Activated CD8-positive, alpha-beta T cell treated with anti-CD3 and anti-CD28 coated beads, Interleukin-2, amount 10 ng/mL, durations not matched to agents 7 days and 5 days (primary cell): ENCODE measurements at regions not wholly inside any gene's neighbourhood (a gene's known extent, or its start where the extent isn't known, plus 50 kb on each side); places are given as distances from the start of the nearest gene placed in this dataset.

Experiments
- ATAC-seq: fragments of 150-1000 bp; cut with Tn5 transposase; one replicate; pipeline ENCODE4 v1.10.0; 2021; ENCODE audit warnings: moderate library complexity
- CTCF ChIA-PET: fragments of 350-600 bp; sonication (Branson Sonifier 250); formaldehyde crosslinking; loops from one replicate; lab custom pipeline; 2021; ENCODE audit warnings: antibody characterized with exemption; lab: Charles Lee
- POLR2A ChIA-PET: fragments of 350-600 bp; sonication (Branson Sonifier 250); formaldehyde crosslinking; loops from one replicate; lab custom pipeline; 2021; ENCODE audit warnings: antibody characterized with exemption; lab: Charles Lee
- DNase-seq: peaks from one replicate; pipeline ENCODE4 v3.0.0-alpha.2; 2020
- H3K27ac Mint-ChIP-seq: one replicate; pipeline ENCODE4 v1.8.0; 2021; ENCODE audit warnings: mild to moderate bottlenecking, mixed read lengths
- H3K27me3 Mint-ChIP-seq: one replicate; pipeline ENCODE4 v1.8.0; 2021; ENCODE audit warnings: low read depth, mixed read lengths
- H3K36me3 Mint-ChIP-seq: one replicate; pipeline ENCODE4 v1.8.0; 2021; ENCODE audit warnings: low read depth, mixed read lengths
- H3K4me1 Mint-ChIP-seq: one replicate; pipeline ENCODE4 v1.8.0; 2021; ENCODE audit warnings: low read depth, mixed read lengths
- H3K4me3 Mint-ChIP-seq: one replicate; pipeline ENCODE4 v1.8.0; 2021; ENCODE audit warnings: mild to moderate bottlenecking, mixed read lengths
- H3K9me3 Mint-ChIP-seq: one replicate; pipeline ENCODE4 v1.8.0; 2022; ENCODE audit warnings: mixed read lengths; ENCODE audit not compliant: insufficient read depth

- H3K36me3 Mint-ChIP-seq: no peaks in the 10 kb centered on the region
- no peak overlapping the region for H3K4me3 Mint-ChIP-seq
- H3K9me3 Mint-ChIP-seq: peaks cover 15% of the 10 kb centered on the region
- no peaks in the 10 kb centered on the region for H3K4me1 Mint-ChIP-seq
- ChIA-PET CTCF (no interaction called here), POLR2A (no interaction called here)
- H3K27me3 Mint-ChIP-seq: no peaks in the 10 kb centered on the region
- no peak overlapping the region for H3K27ac Mint-ChIP-seq
- ATAC-seq (no peak), DNase-seq (no peak)
These were observed 294.2 kb upstream of the RBFOX1 start for GRCh38 chr16:7038475-7038874.

- Mint-ChIP-seq H3K4me3 (no peak overlapping the region), H3K27me3 (no peaks in the 10 kb centered on the region), H3K36me3 (no peaks in the 10 kb centered on the region), H3K9me3 (peaks cover 16% of the 10 kb centered on the region), H3K27ac (no peak overlapping the region), H3K4me1 (no peaks in the 10 kb centered on the region)
- no peak for ATAC-seq
- ChIA-PET CTCF (no interaction called here), POLR2A (no interaction called here)
- DNase-seq: no peak
These were observed 295.1 kb upstream of the RBFOX1 start for GRCh38 chr16:7037495-7037894.

DNA sequence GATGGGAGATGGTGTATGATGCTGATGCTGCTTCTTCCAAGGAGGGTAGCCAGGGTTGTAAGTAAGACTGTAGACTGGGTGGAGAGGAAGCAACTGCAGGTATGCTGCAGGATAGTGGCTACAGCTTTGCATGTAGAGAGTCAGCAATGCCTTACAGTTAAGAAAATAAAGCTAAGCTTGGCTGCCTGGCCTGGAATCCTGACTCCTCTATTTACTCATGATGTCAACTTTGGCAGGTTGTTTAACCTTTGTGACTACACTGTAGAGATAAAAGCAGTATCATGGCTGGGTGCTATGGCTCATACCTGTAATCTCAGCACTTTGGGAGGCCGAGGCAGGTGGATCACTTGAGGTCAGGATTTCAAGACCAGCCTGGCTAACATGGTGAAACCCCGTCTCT is 301.6 kb upstream of the RBFOX1 start:
- H3K36me3 Mint-ChIP-seq: no peaks in the 10 kb centered on the region
- no peak overlapping the region for H3K4me3 Mint-ChIP-seq
- ATAC-seq: no peak
- H3K4me1 Mint-ChIP-seq: no peaks in the 10 kb centered on the region
- DNase-seq: no peak
- no peak overlapping the region for H3K27ac Mint-ChIP-seq
- no peaks in the 10 kb centered on the region for H3K27me3 Mint-ChIP-seq
- POLR2A ChIA-PET: no interaction called here
- CTCF ChIA-PET: no interaction called here
- peaks cover 13% of the 10 kb centered on the region for H3K9me3 Mint-ChIP-seq

DNA sequence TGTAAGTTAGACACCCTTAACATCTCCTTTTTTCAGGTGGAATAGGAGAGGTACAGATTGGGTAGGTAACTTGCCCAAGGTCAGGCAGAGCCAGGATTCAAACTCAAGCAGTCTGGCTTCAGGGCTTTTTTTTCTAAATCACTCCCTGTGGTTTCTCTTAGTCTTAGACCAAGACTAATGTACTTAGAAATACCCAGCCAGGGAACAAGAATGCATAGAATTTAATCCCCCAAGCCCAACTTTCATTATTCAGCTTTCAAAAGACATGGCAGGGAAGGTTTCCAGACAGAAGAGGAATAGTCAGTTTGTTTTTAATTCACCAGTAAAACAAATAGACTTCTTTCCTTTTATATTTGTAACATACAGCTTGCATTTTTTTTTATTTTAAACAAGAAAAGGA is 305.2 kb upstream of the RBFOX1 start:
- Mint-ChIP-seq H3K4me1 (no peaks in the 10 kb centered on the region), H3K27ac (no peak overlapping the region), H3K4me3 (no peak overlapping the region), H3K27me3 (no peaks in the 10 kb centered on the region), H3K9me3 (peaks cover 5% of the 10 kb centered on the region), H3K36me3 (no peaks in the 10 kb centered on the region)
- ChIA-PET POLR2A (no interaction called here), CTCF (no interaction called here)
- no peak for DNase-seq
- no peak for ATAC-seq

- H3K4me1 Mint-ChIP-seq: no peaks in the 10 kb centered on the region
- no peak overlapping the region for H3K27ac Mint-ChIP-seq
- H3K9me3 Mint-ChIP-seq: peaks cover under 1% of the 10 kb centered on the region
- CTCF ChIA-PET: no interaction called here
- H3K27me3 Mint-ChIP-seq: no peaks in the 10 kb centered on the region
- no peak overlapping the region for H3K4me3 Mint-ChIP-seq
- POLR2A ChIA-PET: no interaction called here
- DNase-seq (no peak), ATAC-seq (no peak)
- H3K36me3 Mint-ChIP-seq: no peaks in the 10 kb centered on the region
These were observed 306.0 kb upstream of the RBFOX1 start for GRCh38 chr16:7026639-7027038.

- CTCF ChIA-PET: no interaction called here
- H3K36me3 Mint-ChIP-seq: no peaks in the 10 kb centered on the region
These were observed 306.9 kb upstream of the RBFOX1 start for GRCh38 chr16:7025616-7026190.

DNA sequence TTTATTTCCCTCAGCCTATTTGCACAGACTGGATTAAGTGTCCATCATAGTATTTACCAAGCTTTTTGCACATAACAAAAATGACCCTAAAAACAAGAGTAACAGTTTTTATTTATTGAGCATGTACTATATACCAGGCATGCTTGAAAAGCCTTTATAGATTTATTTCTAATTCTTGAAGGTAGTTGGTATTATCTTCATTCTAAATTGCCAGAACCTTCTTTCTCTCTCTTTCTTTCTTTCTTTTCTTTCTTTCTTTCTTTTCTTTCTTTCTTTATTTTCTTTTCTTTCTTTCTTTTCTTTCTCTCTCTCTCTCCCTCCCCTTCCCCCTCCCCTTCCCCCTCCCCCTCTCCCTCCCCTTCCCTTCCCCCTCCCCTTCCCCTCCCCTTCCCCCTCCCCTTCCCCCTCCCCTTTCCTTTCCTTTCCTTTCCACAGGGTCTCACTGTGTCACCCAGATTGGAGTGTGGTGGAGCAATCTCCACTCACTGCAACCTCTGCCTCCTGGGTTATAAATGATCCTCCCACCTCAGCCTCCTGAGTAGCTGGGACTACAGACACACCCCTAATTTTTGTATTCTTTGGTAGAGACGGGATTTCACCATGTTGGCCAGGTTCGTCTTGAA is 310.9 kb upstream of the RBFOX1 start:
- Mint-ChIP-seq H3K27me3 (no peaks in the 10 kb centered on the region), H3K4me1 (no peaks in the 10 kb centered on the region), H3K36me3 (no peaks in the 10 kb centered on the region), H3K9me3 (peaks cover 14% of the 10 kb centered on the region), H3K27ac (no peak overlapping the region), H3K4me3 (no peak overlapping the region)
- CTCF ChIA-PET: no interaction called here
- POLR2A ChIA-PET: no interaction called here
- DNase-seq: no peak
- no peak for ATAC-seq

More at GRCh38 chr16:7025616-7026190, 306.9 kb upstream of the RBFOX1 start:
- no peak overlapping the region for H3K27ac Mint-ChIP-seq
- H3K4me1 Mint-ChIP-seq: no peaks in the 10 kb centered on the region
- H3K4me3 Mint-ChIP-seq: no peak overlapping the region
- ATAC-seq (no peak), DNase-seq (peak; percentile 48)
- H3K9me3 Mint-ChIP-seq: no peaks in the 10 kb centered on the region
- H3K27me3 Mint-ChIP-seq: no peaks in the 10 kb centered on the region
- POLR2A ChIA-PET: no interaction called here

DNA sequence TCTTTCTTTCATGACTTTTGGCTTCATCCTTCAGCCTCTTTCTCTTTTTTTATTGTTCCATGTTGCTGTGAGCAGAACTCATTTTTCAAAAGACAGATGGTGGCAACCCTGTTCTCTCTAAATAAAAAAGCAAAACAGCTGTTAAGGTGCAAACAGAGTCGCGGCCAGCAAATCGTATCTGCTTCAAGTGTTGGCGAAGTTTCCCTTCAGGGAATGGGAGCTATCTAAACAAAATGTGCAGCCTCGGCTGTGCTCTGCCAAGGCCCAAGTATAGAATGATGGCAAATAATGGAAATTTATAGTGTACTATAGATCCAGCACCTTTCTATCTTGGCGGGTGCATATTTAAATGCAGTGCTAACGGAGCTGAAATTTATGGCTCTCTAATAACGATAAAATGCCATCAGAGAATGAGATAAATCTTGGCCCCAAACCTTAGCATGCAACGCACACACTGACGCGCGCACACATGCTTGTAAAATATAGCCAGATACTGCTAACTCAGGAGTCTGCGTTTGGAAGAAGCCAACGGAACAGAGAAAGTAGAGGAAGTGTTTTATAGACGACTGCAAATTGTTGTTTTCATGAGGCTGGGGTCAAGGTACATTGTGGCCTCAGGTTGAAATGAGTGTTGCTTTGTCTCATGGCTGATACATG is 315.5 kb upstream of the RBFOX1 start:
- DNase-seq: no peak
- POLR2A ChIA-PET: no interaction called here

DNA sequence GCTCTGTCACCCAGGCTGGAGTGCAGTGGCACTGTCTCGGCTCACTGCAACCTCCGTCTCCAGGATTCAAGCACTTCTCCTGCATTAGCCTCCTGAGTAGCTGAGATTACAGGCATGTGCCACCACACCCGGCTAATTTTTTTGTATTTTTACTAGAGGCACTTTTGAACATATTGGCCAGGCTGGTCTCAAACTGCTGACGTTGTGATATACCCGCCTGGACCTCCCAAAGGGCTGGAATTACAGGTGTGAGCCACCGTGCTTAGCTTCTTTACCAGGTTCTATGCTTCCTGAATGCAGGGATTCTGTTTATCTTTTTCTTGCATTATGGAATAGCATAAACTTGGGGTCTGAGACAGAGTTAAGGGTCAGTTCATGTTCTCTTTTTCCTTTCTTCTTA is 317.9 kb upstream of the RBFOX1 start:
- Mint-ChIP-seq H3K4me3 (no peak overlapping the region), H3K27ac (no peak overlapping the region), H3K9me3 (peaks cover 30% of the 10 kb centered on the region), H3K27me3 (no peaks in the 10 kb centered on the region), H3K36me3 (no peaks in the 10 kb centered on the region), H3K4me1 (no peaks in the 10 kb centered on the region)
- POLR2A ChIA-PET: no interaction called here
- ATAC-seq (no peak), DNase-seq (no peak)
- CTCF ChIA-PET: no interaction called here

More for the DNA sequence above, 315.5 kb upstream of the RBFOX1 start:
- peaks cover 24% of the 10 kb centered on the region for H3K9me3 Mint-ChIP-seq
- no peak for ATAC-seq
- H3K36me3 Mint-ChIP-seq: no peaks in the 10 kb centered on the region
- CTCF ChIA-PET: no interaction called here
- no peaks in the 10 kb centered on the region for H3K4me1 Mint-ChIP-seq
- no peak overlapping the region for H3K4me3 Mint-ChIP-seq
- no peak overlapping the region for H3K27ac Mint-ChIP-seq
- H3K27me3 Mint-ChIP-seq: no peaks in the 10 kb centered on the region

DNA sequence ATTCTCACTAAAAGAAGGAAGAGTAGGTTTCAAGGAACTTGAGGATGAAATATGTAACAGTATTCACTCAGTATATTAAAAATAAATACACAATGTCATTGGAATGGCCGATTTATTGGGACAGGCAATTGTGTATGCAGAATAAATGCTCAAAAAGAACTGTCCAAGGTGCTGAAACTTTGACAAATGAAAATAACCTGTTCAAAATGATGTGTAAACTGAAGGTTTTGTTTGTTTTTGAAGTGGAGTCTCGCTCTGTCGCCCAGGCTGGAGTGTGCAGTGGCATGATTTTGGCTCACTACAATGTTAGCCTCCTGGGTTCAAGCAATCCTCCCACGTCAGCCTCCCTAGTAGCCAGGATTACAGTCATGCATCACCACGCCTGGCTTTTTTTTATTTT is 318.7 kb upstream of the RBFOX1 start:
- ATAC-seq: no peak
- H3K4me1 Mint-ChIP-seq: no peaks in the 10 kb centered on the region
- H3K4me3 Mint-ChIP-seq: no peak overlapping the region
- no peak for DNase-seq
- H3K9me3 Mint-ChIP-seq: peaks cover 30% of the 10 kb centered on the region
- no peaks in the 10 kb centered on the region for H3K36me3 Mint-ChIP-seq
- CTCF ChIA-PET: no interaction called here
- H3K27ac Mint-ChIP-seq: no peak overlapping the region
- POLR2A ChIA-PET: no interaction called here
- H3K27me3 Mint-ChIP-seq: no peaks in the 10 kb centered on the region

DNA sequence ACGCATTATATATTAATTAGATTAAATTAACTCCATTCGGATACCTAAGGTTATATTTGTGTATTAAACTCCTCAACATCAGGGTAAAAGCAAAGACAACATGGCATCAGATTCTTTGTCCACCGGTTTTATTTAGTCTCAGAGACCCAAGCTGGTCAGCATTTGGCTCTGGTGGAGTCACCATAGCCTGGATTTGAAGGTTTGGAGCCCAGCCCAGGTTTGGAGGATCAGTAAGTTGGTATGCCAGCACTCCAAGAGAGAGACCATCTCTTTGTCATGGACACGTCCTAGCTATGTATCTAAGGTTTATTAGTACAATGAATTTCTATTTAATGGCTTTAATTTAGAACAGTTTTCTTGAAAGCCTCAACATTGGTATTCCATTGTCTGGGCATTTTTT is 328.4 kb upstream of the RBFOX1 start:
- Mint-ChIP-seq H3K36me3 (no peaks in the 10 kb centered on the region), H3K4me1 (no peaks in the 10 kb centered on the region), H3K27ac (no peak overlapping the region), H3K4me3 (no peak overlapping the region), H3K27me3 (no peaks in the 10 kb centered on the region), H3K9me3 (peaks cover 6% of the 10 kb centered on the region)
- ChIA-PET POLR2A (no interaction called here), CTCF (no interaction called here)
- no peak for DNase-seq
- ATAC-seq: no peak

DNA sequence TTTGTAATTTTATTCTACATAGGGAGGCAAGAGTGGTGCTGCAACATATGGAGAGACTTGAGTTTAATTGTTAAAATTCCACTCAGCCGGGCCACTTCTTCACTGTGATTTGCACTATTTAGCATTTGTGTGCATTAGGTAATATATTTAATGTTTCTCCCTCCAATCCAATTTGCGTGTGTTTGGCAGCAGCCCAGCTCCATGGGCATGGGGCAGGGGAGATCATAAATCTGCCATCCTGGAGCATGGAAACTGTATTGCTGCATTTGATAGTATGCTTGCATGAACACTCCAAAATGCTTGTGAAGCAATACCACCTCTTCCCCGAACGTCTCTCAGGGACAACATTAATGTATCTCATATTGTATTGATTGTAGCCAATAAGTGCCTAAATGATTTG is 339.1 kb upstream of the RBFOX1 start:
- no peak overlapping the region for H3K27ac Mint-ChIP-seq
- CTCF ChIA-PET: no interaction called here
- peaks cover 17% of the 10 kb centered on the region for H3K9me3 Mint-ChIP-seq
- no peak overlapping the region for H3K4me3 Mint-ChIP-seq
- H3K36me3 Mint-ChIP-seq: no peaks in the 10 kb centered on the region
- no peaks in the 10 kb centered on the region for H3K4me1 Mint-ChIP-seq
- POLR2A ChIA-PET: no interaction called here
- ATAC-seq (no peak), DNase-seq (no peak)
- no peaks in the 10 kb centered on the region for H3K27me3 Mint-ChIP-seq
